AG09319 (cell line): ENCODE measurements at regions not wholly inside any gene's neighbourhood (a gene's known extent, or its start where the extent isn't known, plus 50 kb on each side); places are given as distances from the start of the nearest gene placed in this dataset.

Source experiments
- DNase-seq: peaks from one replicate; pipeline ENCODE4 v3.0.0-alpha.2; 2010; ENCODE audit warnings: low read depth; ENCODE audit errors: extremely low read depth
- TF ChIP-seq, protein P1 (sequence below): IDR thresholded peaks from 2 replicates; pipeline ENCODE4 v1.5.1; 2011; ENCODE audit warnings: low read depth, mild to moderate bottlenecking, inconsistent platforms, low read length, moderate library complexity

DNA sequence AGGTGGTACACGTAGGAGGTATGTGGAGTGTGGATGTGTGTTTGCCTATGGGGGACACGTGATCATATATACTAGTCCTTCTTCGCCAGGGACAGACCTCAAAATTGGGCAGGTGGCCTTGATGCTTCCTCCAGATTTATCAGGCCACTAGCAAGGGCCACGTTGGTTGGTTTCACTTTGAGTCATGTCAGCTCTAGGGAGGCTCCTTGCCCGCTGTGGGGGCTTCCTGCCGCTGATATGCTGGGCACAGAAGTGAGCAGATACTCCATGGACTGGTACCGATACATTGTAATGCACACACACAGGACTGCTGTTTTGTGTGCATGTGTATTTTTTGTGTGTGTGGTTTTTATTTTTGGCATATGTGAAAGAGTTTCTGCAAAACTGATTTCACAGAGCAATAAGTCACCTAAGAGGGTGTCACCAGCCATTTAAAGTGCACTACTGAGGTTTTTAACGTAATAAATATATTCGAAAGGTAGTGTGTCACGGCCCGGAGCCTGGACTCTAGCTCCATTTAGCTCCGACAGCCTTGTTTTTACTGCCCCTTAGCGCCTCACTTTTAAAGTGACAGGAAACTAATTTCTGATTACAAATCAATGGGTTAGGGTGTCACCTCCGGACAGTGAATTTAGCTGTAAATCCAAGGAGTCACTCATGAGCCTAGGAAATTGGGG lies 605.5 kb upstream of the SALL1 start:
- no peak for DNase-seq
- TF ChIP-seq, protein P1, sequence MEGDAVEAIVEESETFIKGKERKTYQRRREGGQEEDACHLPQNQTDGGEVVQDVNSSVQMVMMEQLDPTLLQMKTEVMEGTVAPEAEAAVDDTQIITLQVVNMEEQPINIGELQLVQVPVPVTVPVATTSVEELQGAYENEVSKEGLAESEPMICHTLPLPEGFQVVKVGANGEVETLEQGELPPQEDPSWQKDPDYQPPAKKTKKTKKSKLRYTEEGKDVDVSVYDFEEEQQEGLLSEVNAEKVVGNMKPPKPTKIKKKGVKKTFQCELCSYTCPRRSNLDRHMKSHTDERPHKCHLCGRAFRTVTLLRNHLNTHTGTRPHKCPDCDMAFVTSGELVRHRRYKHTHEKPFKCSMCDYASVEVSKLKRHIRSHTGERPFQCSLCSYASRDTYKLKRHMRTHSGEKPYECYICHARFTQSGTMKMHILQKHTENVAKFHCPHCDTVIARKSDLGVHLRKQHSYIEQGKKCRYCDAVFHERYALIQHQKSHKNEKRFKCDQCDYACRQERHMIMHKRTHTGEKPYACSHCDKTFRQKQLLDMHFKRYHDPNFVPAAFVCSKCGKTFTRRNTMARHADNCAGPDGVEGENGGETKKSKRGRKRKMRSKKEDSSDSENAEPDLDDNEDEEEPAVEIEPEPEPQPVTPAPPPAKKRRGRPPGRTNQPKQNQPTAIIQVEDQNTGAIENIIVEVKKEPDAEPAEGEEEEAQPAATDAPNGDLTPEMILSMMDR, result no peak

GRCh38 chr16:51755577-51756355 lies 604.7 kb upstream of the SALL1 start:
- TF ChIP-seq, protein P1, result no peak
- DNase-seq, result no peak

- TF ChIP-seq, protein P1, result no peak
- DNase-seq, result no peak
These were observed 604.0 kb upstream of the SALL1 start for GRCh38 chr16:51755039-51755501.

GRCh38 chr16:51753467-51754127 lies 602.5 kb upstream of the SALL1 start:
- DNase-seq, result no peak
- TF ChIP-seq, protein P1, result no peak

GRCh38 chr16:51752438-51752995 lies 601.4 kb upstream of the SALL1 start:
- no peak for DNase-seq

GRCh38 chr16:51747329-51747728 lies 596.3 kb upstream of the SALL1 start:
- DNase-seq, result no peak
- TF ChIP-seq, protein P1, result no peak

More at GRCh38 chr16:51752438-51752995, 601.4 kb upstream of the SALL1 start:
- TF ChIP-seq, protein P1, result no peak

- TF ChIP-seq, protein P1, result no peak
- no peak for DNase-seq
These were observed 583.1 kb upstream of the SALL1 start for GRCh38 chr16:51734220-51734619.
